SU-DHL-6 (cell line): ENCODE measurements at regions not wholly inside any gene's neighbourhood (a gene's known extent, or its start where the extent isn't known, plus 50 kb on each side); places are given as distances from the start of the nearest gene placed in this dataset.
"Not testable (repeated sequence)": the region's sequence is repeated elsewhere in the genome, so short reads cannot be mapped to it uniquely, and the experiment has no call there.

Experiments
- H2AFZ ChIP-seq: fragments of 200-600 bp; sonication (generic); 2 replicates; pipeline ENCODE4 v1.6.1; 2014; ENCODE audit warnings: low read depth, mild to moderate bottlenecking, moderate library complexity, mixed read lengths, antibody characterized with exemption, low read length; ENCODE audit not compliant: severe bottlenecking
- H3F3A ChIP-seq: fragments of 200-600 bp; shearing (Covaris generic); 2 replicates; pipeline ENCODE4 v1.6.0; 2016; ENCODE audit warnings: antibody characterized with exemption, mild to moderate bottlenecking; ENCODE audit not compliant: insufficient read depth
- H3K27ac ChIP-seq: fragments of 200-600 bp; sonication (generic); 2 replicates; pipeline ENCODE4 v1.5.1; 2016; ENCODE audit warnings: low read depth, mild to moderate bottlenecking, low read length, moderate library complexity, mixed read lengths
- H3K27me3 ChIP-seq: fragments of 200-600 bp; sonication (generic), shearing (Covaris generic); 2 replicates; pipeline ENCODE4 v1.6.0; 2014; ENCODE audit warnings: mild to moderate bottlenecking, low read length
- H3K36me3 ChIP-seq: fragments of 200-600 bp; sonication (generic); 2 replicates; pipeline ENCODE4 v1.6.1; 2014; ENCODE audit warnings: mild to moderate bottlenecking, low read length, mixed read lengths
- H3K4me2 ChIP-seq: fragments of 300-600, 200-600 bp; shearing (Covaris generic), sonication (generic); 2 replicates; pipeline ENCODE4 v1.6.0; 2014; ENCODE audit warnings: low read length, low read depth, mild to moderate bottlenecking; ENCODE audit not compliant: poor library complexity, severe bottlenecking
- H3K4me3 ChIP-seq: fragments of 200-600 bp; sonication (generic); 2 replicates; pipeline ENCODE4 v1.5.1; 2014; ENCODE audit warnings: antibody characterized with exemption, low read length, mild to moderate bottlenecking, mixed read lengths; ENCODE audit not compliant: insufficient read depth, poor library complexity, severe bottlenecking
- H3K79me2 ChIP-seq: fragments of 200-600 bp; sonication (generic); 2 replicates; pipeline ENCODE4 v1.6.1; 2014; ENCODE audit warnings: mild to moderate bottlenecking, low read length, moderate library complexity; ENCODE audit not compliant: insufficient read depth
- H3K9ac ChIP-seq: fragments of 200-600 bp; sonication (generic); 2 replicates; pipeline ENCODE4 v1.7.0; 2014; ENCODE audit warnings: mild to moderate bottlenecking, low read length
- H3K9me2 ChIP-seq: fragments of 200-600 bp; sonication (generic); replicated peaks from 2 replicates; pipeline ENCODE4 v1.6.1; 2014; ENCODE audit warnings: low read length; ENCODE audit not compliant: insufficient read depth
- H3K9me3 ChIP-seq: fragments of 200-600 bp; sonication (generic); 2 replicates; pipeline ENCODE4 v1.6.1; 2014; ENCODE audit warnings: low read length, mixed read lengths; ENCODE audit not compliant: insufficient read depth
- H4K20me1 ChIP-seq: fragments of 200-600 bp; sonication (generic); 2 replicates; pipeline ENCODE4 v1.6.1; 2014; ENCODE audit warnings: low read depth, mild to moderate bottlenecking, antibody characterized with exemption, low read length, moderate library complexity, mixed read lengths

GRCh38 chr21:5037606-5038331, 5483.6 kb upstream of the TPTE start:
- not testable (repeated sequence) for H3K79me2 ChIP-seq, H3K27me3 ChIP-seq, H2AFZ ChIP-seq, H3K36me3 ChIP-seq, H3K9ac ChIP-seq, H3K27ac ChIP-seq, H3K4me3 ChIP-seq, H3K9me2 ChIP-seq, H4K20me1 ChIP-seq, H3K4me2 ChIP-seq, H3F3A ChIP-seq, H3K9me3 ChIP-seq

GRCh38 chr21:5039926-5040325, 5481.5 kb upstream of the TPTE start:
- H3K9me2 ChIP-seq, H2AFZ ChIP-seq, H3F3A ChIP-seq, H3K36me3 ChIP-seq, H3K9me3 ChIP-seq, H3K9ac ChIP-seq, H3K27me3 ChIP-seq, H3K4me2 ChIP-seq, H3K4me3 ChIP-seq, H3K79me2 ChIP-seq, H4K20me1 ChIP-seq, H3K27ac ChIP-seq: not testable (repeated sequence)

GRCh38 chr21:5042583-5042982, 5478.8 kb upstream of the TPTE start:
- H3K9me3 ChIP-seq, H3K9me2 ChIP-seq, H3K4me2 ChIP-seq, H4K20me1 ChIP-seq, H3K9ac ChIP-seq, H3K4me3 ChIP-seq, H3K27ac ChIP-seq, H3K36me3 ChIP-seq, H3F3A ChIP-seq, H2AFZ ChIP-seq, H3K79me2 ChIP-seq, H3K27me3 ChIP-seq: not testable (repeated sequence)

- H3K79me2 ChIP-seq, H3K9me2 ChIP-seq, H3K27ac ChIP-seq, H3K9me3 ChIP-seq, H3K9ac ChIP-seq, H2AFZ ChIP-seq, H3K36me3 ChIP-seq, H3F3A ChIP-seq, H3K4me3 ChIP-seq, H3K27me3 ChIP-seq, H4K20me1 ChIP-seq, H3K4me2 ChIP-seq: not testable (repeated sequence)
These were observed 5476.6 kb upstream of the TPTE start for GRCh38 chr21:5044812-5045211.

- H4K20me1 ChIP-seq, H3K4me3 ChIP-seq, H3K9me2 ChIP-seq, H3K4me2 ChIP-seq, H3K27ac ChIP-seq, H3F3A ChIP-seq, H3K9me3 ChIP-seq, H2AFZ ChIP-seq, H3K27me3 ChIP-seq, H3K79me2 ChIP-seq, H3K9ac ChIP-seq, H3K36me3 ChIP-seq: not testable (repeated sequence)
These were observed 5469.9 kb upstream of the TPTE start for GRCh38 chr21:5051303-5052018.

GRCh38 chr21:5055027-5055754, 5466.2 kb upstream of the TPTE start:
- H2AFZ ChIP-seq, H3K9me3 ChIP-seq, H3K4me3 ChIP-seq, H3K36me3 ChIP-seq, H4K20me1 ChIP-seq, H3K9ac ChIP-seq, H3K79me2 ChIP-seq, H3K27me3 ChIP-seq, H3K9me2 ChIP-seq, H3K4me2 ChIP-seq, H3F3A ChIP-seq: not testable (repeated sequence)
- H3K27ac ChIP-seq, result peak overlapping the region; percentile 67

GRCh38 chr21:5055996-5056962, 5465.1 kb upstream of the TPTE start:
- H3K79me2 ChIP-seq, H4K20me1 ChIP-seq, H3F3A ChIP-seq, H3K9ac ChIP-seq, H3K36me3 ChIP-seq, H2AFZ ChIP-seq, H3K4me3 ChIP-seq, H3K4me2 ChIP-seq, H3K27ac ChIP-seq, H3K27me3 ChIP-seq, H3K9me2 ChIP-seq, H3K9me3 ChIP-seq: not testable (repeated sequence)
